Eye (tissue), 1 donor: ENCODE measurements at regions not wholly inside any gene's neighbourhood (a gene's known extent, or its start where the extent isn't known, plus 50 kb on each side); places are given as distances from the start of the nearest gene placed in this dataset.
A peak's percentile ranks its signal among the peaks of the same experiment; 100 is the strongest.

ENCODE experiments used
- DNase-seq: peaks from one replicate; pipeline ENCODE4 v3.0.0-alpha.2; 2015

DNA sequence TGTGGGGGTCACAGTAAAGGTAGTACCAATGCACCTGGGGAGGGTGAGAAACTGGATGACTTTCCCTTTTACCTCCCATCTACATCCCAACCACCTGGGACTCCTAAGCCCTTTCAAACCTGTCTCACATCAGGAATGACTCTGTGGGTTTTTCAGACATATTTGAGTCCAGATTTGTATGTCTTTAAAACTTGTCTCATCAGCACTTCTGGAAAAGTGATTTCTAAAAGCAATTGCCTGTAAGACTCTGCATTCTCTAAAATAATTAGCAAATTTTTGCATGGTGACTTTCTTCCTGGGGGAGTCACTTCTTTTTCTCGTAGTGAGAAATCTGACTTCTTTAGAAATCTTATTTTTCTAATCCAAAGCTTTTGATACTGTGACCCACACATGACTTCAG is 1553.0 kb upstream of the PIK3C3 start:
- DNase-seq = no peak

DNA sequence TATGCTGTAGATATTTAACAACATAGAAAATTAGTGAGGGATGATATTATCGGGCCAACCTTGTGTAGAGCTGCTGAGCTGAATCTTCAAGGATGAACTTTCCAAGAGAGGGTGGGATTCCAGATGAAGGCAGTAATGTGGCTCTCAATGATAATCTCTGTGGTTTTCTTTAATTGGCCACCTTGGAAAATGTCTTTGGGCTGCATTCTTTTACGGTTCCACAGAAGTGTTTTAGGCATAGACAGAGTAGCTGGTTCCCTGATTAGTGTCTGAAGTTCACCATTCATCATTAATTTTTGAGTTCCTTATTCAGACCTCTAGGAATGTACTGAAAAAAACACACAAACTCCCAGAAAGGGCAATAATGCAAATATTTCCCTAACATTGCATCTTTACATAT is 1566.9 kb upstream of the PIK3C3 start:
- no peak for DNase-seq

DNA sequence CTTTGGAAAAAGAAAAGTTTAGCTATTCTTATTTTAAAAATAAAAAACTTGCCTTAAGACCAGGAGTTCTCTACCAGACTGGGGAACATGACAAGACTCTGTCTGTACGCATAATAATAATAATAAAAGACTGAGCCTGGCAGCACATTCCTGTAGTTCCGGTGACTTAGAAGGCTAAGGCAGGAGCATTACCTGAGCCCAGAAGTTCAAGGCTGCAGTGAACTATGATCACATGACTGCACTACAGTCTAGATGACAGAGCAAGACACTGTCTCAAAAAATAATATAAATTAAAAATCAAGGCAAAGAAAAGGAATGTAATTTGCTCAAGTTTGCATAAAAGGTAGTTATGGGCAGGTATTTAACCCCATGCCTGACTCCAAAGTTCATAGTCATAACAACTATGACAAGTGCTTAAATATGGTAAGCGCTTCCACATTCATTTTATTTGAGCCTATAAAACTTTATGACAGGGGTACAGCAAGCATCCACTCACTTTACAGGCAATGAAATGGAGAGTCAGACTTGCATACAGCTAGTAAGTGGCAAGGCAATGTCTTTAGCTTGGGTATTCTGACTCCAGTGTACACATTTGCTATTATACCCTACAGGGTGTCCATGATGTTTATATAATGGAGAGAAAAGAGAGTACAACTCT is 1567.8 kb upstream of the PIK3C3 start:
- DNase-seq = no peak

DNA sequence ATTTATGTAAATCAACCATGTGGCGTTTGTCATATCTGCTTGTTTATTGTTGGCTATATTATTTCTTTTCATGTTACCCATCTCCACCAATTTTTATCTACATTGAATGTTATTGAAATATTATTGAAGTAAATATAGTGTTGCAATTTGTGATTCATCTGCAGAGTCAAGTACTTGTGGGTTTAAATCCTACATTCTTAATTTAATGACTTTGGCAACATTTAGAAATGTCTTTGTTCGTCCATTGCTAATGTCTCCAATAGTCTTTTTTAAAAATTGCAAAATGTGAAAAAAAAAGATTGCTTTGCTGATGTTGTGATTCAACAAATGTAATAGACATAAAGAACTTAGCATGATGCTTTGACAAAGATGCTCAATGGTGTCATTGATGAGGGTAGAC is 1572.8 kb upstream of the PIK3C3 start:
- no peak for DNase-seq

DNA sequence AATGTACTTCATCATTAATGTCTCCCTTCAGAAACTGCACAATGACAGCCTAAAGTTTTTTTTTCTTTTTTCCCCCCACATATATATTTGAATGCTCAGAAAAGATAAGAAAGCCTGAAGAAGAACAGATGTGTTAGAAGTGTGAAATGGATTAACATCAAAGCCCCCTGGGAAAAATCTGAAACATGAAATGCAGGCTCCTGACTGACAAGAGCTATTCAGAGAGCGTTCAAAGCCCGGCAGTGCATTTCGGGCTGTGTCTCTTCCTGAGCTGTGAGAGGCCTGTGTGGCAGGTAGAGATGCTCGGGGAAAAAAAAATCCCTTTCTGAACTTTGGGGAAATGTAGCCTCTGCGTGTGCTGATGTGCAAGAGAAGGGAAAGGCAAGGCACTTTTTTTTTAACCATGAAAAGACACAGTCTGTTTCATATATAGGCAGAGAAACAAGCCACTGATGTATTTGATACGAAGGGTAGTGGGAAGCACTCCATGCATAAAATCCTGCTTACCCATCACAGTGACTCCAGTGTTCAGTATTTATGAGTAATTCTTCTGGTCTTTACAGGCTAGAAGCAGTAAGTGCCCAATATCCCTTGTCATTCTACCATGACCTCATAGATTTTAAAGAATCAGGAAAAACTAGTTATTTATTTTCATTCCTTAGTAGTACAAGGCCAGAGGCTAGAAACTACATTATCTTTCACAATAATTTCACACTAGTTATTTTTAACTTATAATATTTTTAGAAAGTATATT is 1574.2 kb upstream of the PIK3C3 start:
- peak; percentile 38 for DNase-seq

DNA sequence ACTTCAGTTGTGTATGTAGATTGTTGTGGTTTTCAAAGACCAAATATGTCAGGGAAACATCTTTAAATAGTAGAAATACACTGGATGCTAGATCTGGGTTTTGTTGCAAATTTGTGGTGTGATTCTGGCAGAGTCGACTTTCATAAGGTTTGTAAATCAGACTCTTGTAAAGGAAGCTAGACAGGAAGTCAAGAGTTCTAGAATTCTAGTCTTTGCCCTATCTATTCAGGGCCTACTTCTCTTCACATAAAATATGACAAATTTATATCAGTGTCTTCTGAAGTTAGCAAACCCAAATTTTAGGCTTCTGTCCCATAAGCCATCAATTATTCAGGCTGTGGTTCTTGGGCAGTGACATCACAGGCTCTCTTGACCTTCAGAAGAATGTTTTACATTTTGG is 1579.2 kb upstream of the PIK3C3 start:
- no peak for DNase-seq

DNA sequence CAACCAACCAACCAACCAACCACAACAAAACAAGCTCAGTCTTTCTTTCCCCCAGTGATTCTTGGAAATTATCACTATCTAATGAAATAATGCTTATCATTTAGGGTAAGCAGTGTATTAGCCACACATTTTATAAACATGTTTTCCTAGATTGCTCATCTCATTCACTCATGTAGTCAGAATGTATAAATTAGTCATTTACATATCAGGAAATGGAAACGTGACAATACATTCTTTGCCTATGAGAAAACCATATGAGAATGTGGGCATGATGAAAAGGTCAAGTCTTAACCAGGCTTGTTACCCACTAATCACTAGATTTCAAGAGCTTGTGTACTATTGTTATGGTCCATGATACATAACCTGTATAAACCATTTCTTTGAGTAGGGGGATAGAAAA is 1583.4 kb upstream of the PIK3C3 start:
- no peak for DNase-seq

DNA sequence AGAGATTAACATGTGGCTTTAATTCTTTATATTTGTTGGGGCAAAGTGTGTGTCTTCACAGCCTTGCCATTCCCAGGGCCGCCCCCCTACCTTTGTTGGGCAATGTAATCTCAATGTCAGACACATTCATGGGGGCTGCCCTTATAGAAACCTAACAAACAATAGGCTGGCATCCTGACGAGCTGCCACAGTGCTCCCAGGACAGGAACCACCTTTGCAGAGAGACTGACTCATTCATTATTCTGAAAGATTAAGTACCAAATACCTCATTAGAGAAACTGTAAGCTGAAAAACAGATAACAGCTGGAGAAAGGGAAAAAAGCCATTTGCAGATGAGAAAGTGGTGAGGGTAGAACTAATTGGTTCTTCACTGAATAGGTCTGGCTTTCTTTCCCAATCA is 1587.5 kb upstream of the PIK3C3 start:
- peak; percentile 3 for DNase-seq

DNA sequence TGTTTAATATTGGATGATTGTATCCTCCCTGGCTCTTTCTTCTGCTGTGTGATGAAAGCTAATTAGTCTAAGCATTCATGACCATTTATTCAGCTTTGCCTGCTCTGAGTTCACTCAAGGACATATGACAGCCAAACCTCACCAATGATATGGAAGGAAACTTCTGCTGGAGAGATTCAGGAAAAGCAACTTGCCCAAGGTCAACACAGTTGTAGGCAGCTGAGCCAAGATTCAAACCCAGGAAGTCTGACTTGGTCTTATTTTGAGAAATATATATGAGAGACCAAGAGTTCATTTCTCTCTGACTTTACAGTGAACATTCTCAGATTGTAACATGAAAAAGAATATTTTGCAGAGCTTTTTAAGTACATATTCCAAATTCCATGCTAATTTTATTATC is 1588.5 kb upstream of the PIK3C3 start:
- no peak for DNase-seq

DNA sequence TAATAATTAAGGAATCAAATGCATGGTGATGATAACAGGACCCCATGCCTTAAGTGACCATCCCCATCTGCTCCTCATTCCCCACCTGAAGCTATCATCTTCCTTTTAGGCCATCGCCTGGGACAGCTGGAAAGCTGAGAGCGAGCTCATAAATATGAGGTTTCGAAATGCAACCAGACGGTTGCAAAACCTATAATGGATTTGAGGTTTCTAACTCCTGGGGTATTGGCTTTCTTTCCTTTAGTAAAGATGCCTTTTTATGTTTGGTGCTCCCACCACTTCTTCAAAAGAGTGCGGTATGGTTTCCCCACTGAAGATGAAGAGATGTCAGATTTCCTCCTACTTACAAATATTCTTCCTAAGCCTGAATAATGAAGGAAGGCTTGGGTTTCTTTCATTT is 1589.5 kb upstream of the PIK3C3 start:
- no peak for DNase-seq

DNA sequence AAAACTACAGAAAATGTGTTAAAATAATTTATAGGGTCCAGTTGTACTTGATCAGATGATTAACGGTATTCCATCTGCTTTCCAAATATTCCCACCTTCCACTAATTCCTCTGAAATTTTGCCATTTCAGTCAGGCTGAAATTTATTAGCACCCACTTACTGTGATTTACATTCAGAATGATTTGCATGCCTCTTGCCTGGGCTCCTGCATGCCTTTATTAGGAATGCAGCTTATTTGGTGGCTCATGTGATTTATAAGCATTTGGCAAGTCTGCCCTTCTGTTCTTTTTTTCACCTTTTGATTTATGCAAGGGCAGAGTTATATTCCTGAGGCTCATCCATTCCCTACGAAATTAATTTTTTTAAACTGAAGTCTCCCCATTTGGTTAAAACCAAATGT is 1594.5 kb upstream of the PIK3C3 start:
- no peak for DNase-seq

DNA sequence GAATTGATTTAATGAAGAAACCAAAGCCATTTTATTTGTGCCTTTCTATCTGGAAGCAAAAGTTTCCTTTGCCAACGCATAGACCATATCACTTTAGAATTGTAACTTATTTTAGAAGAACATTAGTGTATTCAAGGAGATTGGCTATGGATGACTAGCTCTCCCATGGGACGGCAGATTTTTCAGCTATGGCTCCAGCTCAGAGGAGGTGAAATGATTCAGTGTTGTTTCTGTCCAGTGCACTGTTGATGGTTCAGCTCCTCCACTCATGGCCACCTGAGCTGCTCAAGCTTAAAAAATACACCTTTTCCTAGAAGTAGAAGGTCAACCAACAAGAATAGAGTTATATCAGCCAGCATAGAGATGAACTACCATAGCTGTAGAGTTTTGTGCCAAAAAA is 1597.5 kb upstream of the PIK3C3 start:
- peak; percentile 8 for DNase-seq

DNA sequence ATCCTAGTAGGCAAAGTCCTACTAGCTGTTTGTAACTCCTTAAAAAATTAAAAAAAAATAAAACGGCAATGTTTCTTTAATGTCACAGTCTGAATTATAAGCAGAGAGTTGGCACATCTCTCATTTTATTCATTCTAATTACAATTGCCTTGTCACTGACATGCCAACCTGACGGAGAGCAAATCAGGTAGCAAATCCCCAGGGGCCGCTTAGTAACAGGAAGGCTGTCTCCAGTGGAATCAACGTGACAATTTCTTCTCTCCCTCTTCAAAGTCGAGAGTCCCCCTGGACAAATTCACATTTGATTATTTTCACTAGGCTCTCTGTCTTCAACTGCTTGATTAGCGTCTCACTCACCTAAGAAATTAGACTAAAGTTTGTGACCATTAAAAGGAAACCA is 1598.9 kb upstream of the PIK3C3 start:
- peak; percentile 8 for DNase-seq

DNA sequence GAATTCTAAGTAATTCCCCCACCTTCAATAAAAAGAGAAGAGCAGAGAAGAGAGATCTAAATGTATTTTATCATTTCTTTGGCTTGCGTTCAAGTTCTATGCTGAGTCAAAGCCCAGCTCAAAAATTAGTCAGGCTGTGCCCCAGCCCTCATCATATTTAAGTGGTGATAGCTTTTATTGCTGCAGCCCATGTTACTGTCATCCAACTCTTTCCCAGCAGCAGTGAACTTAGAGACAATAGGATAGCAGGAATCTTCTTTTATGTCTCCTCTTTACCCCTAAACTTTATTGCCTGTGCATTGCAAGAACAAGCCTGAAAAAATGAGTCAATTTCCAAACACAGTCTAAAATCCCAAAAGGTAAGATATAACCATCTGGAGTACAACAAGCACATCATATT is 1599.3 kb upstream of the PIK3C3 start:
- DNase-seq = no peak

DNA sequence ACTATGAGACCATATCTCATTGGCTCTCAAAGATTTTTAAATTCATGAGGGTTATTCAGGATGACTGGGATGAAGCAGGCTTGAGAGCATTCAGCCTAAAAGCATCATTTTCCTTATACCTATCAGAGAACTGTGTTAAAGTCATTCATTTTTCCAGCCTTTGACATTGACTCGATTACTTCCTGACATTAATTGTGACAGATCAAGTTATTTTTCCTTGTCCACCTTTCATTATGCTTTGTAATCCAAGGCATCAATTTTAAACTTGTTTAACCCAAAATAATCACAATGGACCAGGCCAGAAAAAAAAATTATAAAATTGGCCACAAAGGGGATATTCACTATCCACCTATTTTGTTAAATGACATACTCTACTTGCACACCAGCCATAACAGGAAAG is 1606.8 kb upstream of the PIK3C3 start:
- no peak for DNase-seq

DNA sequence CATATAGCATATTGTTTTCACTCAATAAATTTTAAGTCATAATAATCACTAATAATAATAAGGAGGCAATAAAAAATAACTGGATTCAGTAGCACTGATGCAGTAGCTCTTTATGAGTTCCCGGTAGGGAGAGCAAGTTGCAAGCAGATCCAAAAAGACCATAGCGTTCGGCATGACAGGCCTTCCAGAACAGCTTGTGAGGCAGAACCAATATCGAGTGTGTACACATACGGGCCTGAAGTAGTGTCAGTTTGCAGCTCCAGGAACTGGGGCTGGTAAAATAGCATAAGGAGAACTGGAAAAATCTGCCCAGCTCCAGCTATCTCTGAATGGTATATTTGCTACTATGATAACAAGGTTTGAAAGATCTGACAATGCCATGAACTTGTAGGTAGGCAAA is 1607.8 kb upstream of the PIK3C3 start:
- DNase-seq = no peak

DNA sequence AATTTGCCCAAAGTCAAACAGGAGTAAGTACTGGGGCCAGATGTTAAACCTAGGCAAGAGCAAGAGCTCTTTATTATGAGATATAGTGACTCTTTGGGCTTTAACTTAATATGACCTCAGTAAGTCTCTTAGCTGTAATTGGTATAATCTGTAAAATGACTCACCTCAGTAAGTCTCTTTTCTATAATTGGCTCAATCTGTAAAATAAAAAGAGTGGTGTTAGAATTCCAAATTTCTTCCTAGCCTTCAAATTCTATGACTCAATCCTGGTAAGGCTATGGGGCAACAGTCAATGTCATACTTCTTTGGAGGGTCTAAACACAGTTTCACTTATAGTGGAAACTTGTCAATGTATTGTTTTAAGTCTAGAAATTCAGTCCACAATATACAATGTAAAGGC is 1608.9 kb upstream of the PIK3C3 start:
- DNase-seq = no peak

DNA sequence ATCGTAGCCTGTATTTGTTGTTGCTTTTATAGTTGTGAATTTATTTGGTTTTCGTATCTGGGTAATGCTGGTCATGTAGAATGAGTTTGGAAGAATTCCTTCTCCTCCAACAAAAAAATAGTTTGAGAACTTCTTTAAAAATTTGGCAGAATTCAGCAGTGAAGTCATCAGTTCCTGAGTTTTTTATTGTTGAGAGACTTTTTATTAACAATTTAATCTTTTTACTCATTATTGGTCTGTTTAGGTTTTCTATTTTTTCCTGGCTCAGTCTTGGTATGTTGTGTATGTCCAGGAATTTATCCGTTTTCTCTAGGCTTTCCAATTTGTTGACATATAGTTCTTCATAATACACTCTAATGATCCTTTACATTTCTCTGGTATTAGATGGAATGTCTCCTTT is 1613.3 kb upstream of the PIK3C3 start:
- no peak for DNase-seq

DNA sequence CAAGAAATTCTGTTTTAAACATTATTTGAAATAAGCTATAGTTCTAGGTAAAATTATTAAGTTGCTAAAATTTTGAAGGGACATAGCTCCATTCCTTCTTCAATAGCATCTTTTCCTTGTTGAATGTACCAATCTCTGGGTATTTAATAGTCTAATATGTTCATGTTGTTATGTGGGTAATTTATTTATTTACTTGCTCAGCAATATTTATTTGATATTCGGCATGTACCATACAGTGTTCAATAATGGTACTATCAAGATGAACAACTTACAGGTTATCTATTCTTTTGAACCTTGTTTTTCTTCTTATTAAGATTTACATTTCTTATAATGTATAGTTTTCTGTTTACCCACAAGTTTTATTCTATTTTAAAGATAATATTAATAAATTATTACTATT is 1616.8 kb upstream of the PIK3C3 start:
- no peak for DNase-seq

DNA sequence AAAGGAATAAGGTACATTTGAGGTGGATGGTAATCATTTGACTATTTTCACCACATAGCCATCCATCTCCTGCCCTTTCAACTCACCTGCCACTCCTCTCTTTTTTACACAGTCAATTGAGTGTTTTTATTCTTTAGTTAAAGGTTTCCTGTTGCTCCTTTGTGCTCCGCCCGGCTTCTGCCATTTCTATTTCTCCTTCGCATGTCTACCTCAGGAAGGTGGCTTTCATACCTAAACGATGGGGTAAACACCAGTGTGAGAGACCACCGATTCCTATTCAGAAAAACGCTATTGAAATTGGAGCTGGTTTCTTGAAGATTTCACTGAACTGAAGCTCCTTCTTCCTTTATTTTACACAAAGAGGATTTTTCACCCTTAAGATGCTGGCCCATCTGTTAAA is 1628.0 kb upstream of the PIK3C3 start:
- DNase-seq = no peak

DNA sequence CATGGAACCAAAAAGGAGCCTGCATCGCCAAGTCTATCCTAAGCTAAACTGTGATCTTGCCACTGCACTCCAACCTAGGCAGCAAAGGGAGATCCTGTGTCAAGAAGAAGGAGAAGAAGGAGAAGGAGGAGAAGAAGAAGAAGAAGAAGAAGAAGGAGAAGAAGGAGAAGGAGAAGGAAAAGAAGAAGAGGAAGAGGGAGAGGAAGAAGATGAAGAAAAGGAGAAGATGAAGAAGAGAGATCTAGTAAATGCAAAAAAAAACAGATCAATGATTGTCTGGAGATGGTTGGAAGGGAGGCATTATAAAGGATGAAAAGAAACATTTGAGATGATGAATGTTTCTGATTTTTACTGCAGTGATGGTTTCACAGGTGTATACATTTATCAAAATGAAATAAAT is 1629.0 kb upstream of the PIK3C3 start:
- DNase-seq = no peak

DNA sequence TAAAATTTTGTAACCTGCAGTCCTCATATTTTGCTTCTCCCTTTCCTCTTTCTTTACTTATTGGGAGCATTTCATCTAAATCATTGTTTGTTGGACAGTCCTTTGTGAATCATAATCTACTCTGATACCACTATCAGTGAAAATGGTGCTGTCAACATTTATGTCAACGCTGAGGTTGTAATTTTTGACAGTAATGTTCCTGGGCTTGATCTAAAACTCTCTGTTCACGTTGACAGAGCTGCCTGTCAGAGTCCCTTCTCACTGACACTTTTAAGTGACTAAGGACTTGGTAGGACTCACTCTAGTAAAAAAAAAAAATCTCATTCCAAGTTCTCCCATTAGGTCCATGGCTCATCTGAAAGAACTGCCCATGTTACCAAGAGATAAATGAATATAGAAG is 1640.8 kb upstream of the PIK3C3 start:
- no peak for DNase-seq

DNA sequence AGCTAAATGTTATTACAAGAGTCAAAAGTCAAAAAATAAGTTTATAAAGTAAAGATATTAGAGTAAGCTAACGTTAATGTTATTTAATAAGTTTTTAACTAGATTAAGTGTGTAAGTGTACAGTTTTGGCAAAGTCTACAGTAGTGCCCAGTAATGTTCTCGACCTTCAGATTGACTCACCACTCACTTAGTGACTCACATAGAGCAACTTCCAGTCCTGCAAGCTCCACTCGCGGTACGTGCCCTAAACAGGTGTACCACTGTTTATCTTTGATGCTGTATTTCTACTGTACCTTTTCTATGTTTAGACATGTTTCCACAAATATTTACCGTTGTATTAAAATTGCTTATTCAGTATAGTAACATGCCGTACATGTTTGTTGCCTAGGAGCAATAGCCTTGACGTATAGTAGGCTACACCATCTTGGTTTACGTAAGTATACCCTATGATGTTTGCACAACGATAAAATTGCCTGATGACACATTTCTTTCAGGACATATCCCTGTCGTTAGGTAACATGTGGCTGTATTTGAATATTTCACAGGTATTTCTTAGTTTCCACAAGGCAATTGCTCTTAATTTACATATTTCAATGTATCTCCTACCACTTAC is 1641.9 kb upstream of the PIK3C3 start:
- DNase-seq = no peak

DNA sequence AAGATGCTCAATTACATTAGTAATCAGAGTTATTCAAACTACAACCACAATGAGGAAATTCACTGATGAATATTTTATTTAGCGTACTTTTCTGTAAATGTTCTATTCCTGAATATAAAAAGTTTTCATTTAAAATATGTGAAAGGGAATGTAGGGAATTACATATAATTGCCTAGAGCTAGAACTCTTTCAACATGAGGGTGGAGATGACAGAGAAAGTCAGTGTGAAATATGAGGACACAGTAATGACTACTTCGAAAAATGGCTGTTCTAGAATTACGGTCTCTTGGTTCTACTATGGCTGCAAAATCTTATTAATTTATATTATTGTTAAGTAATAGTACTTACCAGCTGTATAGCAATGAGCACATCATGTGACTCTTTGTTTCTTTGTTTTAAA is 1647.4 kb upstream of the PIK3C3 start:
- no peak for DNase-seq
